Thymus (tissue), 11 donors: ENCODE measurements at regions not wholly inside any gene's neighbourhood (a gene's known extent, or its start where the extent isn't known, plus 50 kb on each side); places are given as distances from the start of the nearest gene placed in this dataset.

Experiments used
- DNase-seq, 9 donors: peaks; one replicate each; pipeline ENCODE4 v3.0.0-alpha.2; 2013; ENCODE audit warnings: low spot score in 9 of 9, low read depth in 6 of 9, missing footprints in 1 of 9
- H3K27ac ChIP-seq, 2 donors: one replicate each; pipeline ENCODE4 v1.5.1; 2013; ENCODE audit warnings: control low read depth in 1 of 2, low read depth in 1 of 2, low read length in 1 of 2, mild to moderate bottlenecking in 1 of 2, moderate library complexity in 1 of 2
- H3K27me3 ChIP-seq, 2 donors: one replicate each; pipeline ENCODE4 v1.5.1; 2013; ENCODE audit warnings: low read length in 1 of 2; ENCODE audit not compliant: control insufficient read depth in 2 of 2, insufficient read depth in 1 of 2
- H3K36me3 ChIP-seq, 2 donors: one replicate each; pipeline ENCODE4 v1.5.1; 2013; ENCODE audit warnings: low read length in 1 of 2, mild to moderate bottlenecking in 1 of 2, moderate library complexity in 1 of 2; ENCODE audit not compliant: control insufficient read depth in 2 of 2, insufficient read depth in 2 of 2
- H3K4me1 ChIP-seq, 2 donors: one replicate each; pipeline ENCODE4 v1.5.1; 2013; ENCODE audit warnings: low read length in 2 of 2; ENCODE audit not compliant: control insufficient read depth in 2 of 2, insufficient read depth in 2 of 2
- H3K4me3 ChIP-seq, 2 donors: one replicate each; pipeline ENCODE4 v1.5.1; 2013; ENCODE audit warnings: low read length in 2 of 2, control low read depth in 1 of 2, mild to moderate bottlenecking in 1 of 2
- H3K9me3 ChIP-seq, 2 donors: one replicate each; pipeline ENCODE4 v1.5.1; 2013; ENCODE audit warnings: low read length in 1 of 2, mild to moderate bottlenecking in 1 of 2; ENCODE audit not compliant: control insufficient read depth in 2 of 2, insufficient read depth in 1 of 2
- WGBS: extraction: QIAGEN DNeasy Blood & Tissue Kit; methylation state at CpG from one replicate; pipeline ENCODE4 v1.1.7; 2013; 5-methylcytosine and 5-hydroxymethylcytosine counted together
- donor health status: healthy.

- Histone ChIP-seq H3K4me3 (no peak overlapping the region), H3K27ac (no peak overlapping the region), H3K27me3 (no peaks in the 10 kb centered on the region), H3K9me3 (no peaks in the 10 kb centered on the region), H3K4me1 (no peaks in the 10 kb centered on the region), H3K36me3 (no peaks in the 10 kb centered on the region)
- DNase-seq, result no peak
- WGBS, result 86% methylated on average over 14 of the region's 14 CpGs
Measured at GRCh38 chr15:29938361-29939335, 116.4 kb upstream of the TJP1 start.

GRCh38 chr15:29937956-29938355, 115.7 kb upstream of the TJP1 start:
- no peaks in the 10 kb centered on the region for H3K36me3 ChIP-seq
- no peaks in the 10 kb centered on the region for H3K4me1 ChIP-seq
- no peak for DNase-seq
- H3K4me3 ChIP-seq, result no peak overlapping the region
- H3K27ac ChIP-seq, result no peak overlapping the region
- no peaks in the 10 kb centered on the region for H3K27me3 ChIP-seq
- no peaks in the 10 kb centered on the region for H3K9me3 ChIP-seq
- WGBS, result 83% methylated on average over 2 of the region's 2 CpGs

- Histone ChIP-seq H3K4me3 (no peak overlapping the region), H3K27ac (no peak overlapping the region), H3K36me3 (no peaks in the 10 kb centered on the region), H3K27me3 (no peaks in the 10 kb centered on the region), H3K4me1 (no peaks in the 10 kb centered on the region), H3K9me3 (no peaks in the 10 kb centered on the region)
- WGBS, result 90% methylated on average over 10 of the region's 10 CpGs
- no peak for DNase-seq
Measured at GRCh38 chr15:29936353-29937049, 114.2 kb upstream of the TJP1 start.

GRCh38 chr15:29935296-29936004, 113.2 kb upstream of the TJP1 start:
- Histone ChIP-seq H3K4me1 (no peaks in the 10 kb centered on the region), H3K36me3 (no peaks in the 10 kb centered on the region), H3K27ac (no peak overlapping the region), H3K4me3 (no peak overlapping the region), H3K27me3 (no peaks in the 10 kb centered on the region), H3K9me3 (no peaks in the 10 kb centered on the region)
- 92% methylated on average over 3 of the region's 3 CpGs for WGBS
- no peak for DNase-seq

GRCh38 chr15:29934251-29934650, 112.0 kb upstream of the TJP1 start:
- Histone ChIP-seq H3K36me3 (no peaks in the 10 kb centered on the region), H3K27me3 (no peaks in the 10 kb centered on the region), H3K4me3 (no peak overlapping the region), H3K9me3 (no peaks in the 10 kb centered on the region), H3K4me1 (no peaks in the 10 kb centered on the region), H3K27ac (no peak overlapping the region)
- WGBS, result 88% methylated on average over 2 of the region's 2 CpGs
- no peak for DNase-seq

GRCh38 chr15:29933042-29933803, 111.0 kb upstream of the TJP1 start:
- DNase-seq, result no peak
- no peak overlapping the region for H3K27ac ChIP-seq
- H3K27me3 ChIP-seq, result no peaks in the 10 kb centered on the region
- 78% methylated on average over 3 of the region's 3 CpGs for WGBS
- H3K9me3 ChIP-seq, result no peaks in the 10 kb centered on the region
- H3K4me1 ChIP-seq, result no peaks in the 10 kb centered on the region
- H3K4me3 ChIP-seq, result no peak overlapping the region
- no peaks in the 10 kb centered on the region for H3K36me3 ChIP-seq

GRCh38 chr15:29926083-29926388, 103.8 kb upstream of the TJP1 start:
- no peaks in the 10 kb centered on the region for H3K9me3 ChIP-seq
- no peak for DNase-seq
- peaks cover 0 to 3% of the 10 kb centered on the region in 2 donors for H3K27me3 ChIP-seq
- no peaks in the 10 kb centered on the region for H3K4me1 ChIP-seq
- 91% methylated on average over 2 of the region's 2 CpGs for WGBS
- no peak overlapping the region for H3K27ac ChIP-seq
- no peaks in the 10 kb centered on the region for H3K36me3 ChIP-seq
- no peak overlapping the region for H3K4me3 ChIP-seq

GRCh38 chr15:29925227-29926082, 103.2 kb upstream of the TJP1 start:
- H3K4me1 ChIP-seq, result no peaks in the 10 kb centered on the region
- DNase-seq, result peak in 3 of 9 donors; percentile 1 to 19 (median 3)
- no peak overlapping the region for H3K27ac ChIP-seq
- H3K9me3 ChIP-seq, result no peaks in the 10 kb centered on the region
- H3K27me3 ChIP-seq, result peaks cover 0 to 3% of the 10 kb centered on the region in 2 donors
- 58% methylated on average over 5 of the region's 5 CpGs for WGBS
- no peaks in the 10 kb centered on the region for H3K36me3 ChIP-seq
- no peak overlapping the region for H3K4me3 ChIP-seq
